ENCODE measurements at regions not wholly inside any gene's neighbourhood (a gene's known extent, or its start where the extent isn't known, plus 50 kb on each side); places are given as distances from the start of the nearest gene placed in this dataset.
A peak's percentile ranks its signal among the peaks of the same experiment; 100 is the strongest.

DNA sequence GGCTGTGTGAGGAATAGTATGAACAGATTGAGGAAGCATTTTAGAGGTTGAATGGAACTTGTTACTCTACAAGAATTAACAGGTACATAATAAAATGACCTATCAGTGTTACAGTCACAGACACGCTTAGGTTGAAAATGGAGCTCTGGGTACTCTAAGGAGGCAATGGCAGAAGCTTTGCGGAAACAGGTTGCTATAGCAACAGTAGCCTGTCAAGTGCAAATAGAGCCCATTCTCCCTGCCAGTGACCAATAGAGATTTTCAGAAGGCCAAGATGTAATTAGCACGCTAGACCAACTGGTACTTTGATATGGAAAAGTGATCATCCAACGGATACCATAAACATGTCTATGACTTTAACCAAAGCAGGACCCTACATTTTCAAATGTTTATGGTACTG, 148.5 kb upstream of the FREM2 start:
- Histone ChIP-seq H2AFZ (ENCODE audit: low read depth, low read length) (no peak overlapping the region), H3K79me2 (ENCODE audit: control insufficient read depth, insufficient read depth, low read length) (no peaks in the 10 kb centered on the region), H3K27me3 (ENCODE audit: control insufficient read depth in 2 of 2, insufficient read depth in 2 of 2, low read length in 2 of 2) (no peaks in the 10 kb centered on the region), H3K4me3 (no peak overlapping the region), H3K9ac (ENCODE audit: insufficient read depth in 1 of 2, low read depth in 2 of 2, low read length in 2 of 2) (no peak overlapping the region), H3K9me1 (ENCODE audit: control insufficient read depth, insufficient read depth, low read length) (no peaks in the 10 kb centered on the region), H4K20me1 (replicated peaks; ENCODE audit: control insufficient read depth, insufficient read depth, low read length) (no peaks in the 10 kb centered on the region), H3K4me2 (ENCODE audit: insufficient read depth, low read length) (no peak overlapping the region), H3K27ac (ENCODE audit: extremely low read depth, low read depth, low read length) (no peak overlapping the region), H3K9me3 (replicated peaks; ENCODE audit: control insufficient read depth, insufficient read depth, low read depth, low read length) (no peaks in the 10 kb centered on the region), H3K36me3 (ENCODE audit: control insufficient read depth, insufficient read depth, low read length) (no peaks in the 10 kb centered on the region), H3K4me1 (replicated peaks in 1 of 2; ENCODE audit: control insufficient read depth in 2 of 2, insufficient read depth in 2 of 2, low read length in 2 of 2) (no peaks in the 10 kb centered on the region)
- ATAC-seq (no peak), DNase-seq (ENCODE audit: extremely low read depth in 1 of 4, low spot score in 3 of 4) (no peak), FAIRE-seq (no peak)
- CTCF ChIA-PET (ENCODE audit: low intra/inter-chr PET ratio), result no interaction called here
- WGBS (ENCODE audit: insufficient coverage, low coverage, missing lambda C conversion rate), result 0% methylated on average over 4 of the region's 4 CpGs
- no TSS peak for BruUV-seq (replicated peaks)
- POLR2A ChIA-PET, result no interaction called here
- in situ Hi-C loops (cut with MboI), result no loop called here
- intact Hi-C loops (cut with micrococcal nuclease), result no loop called here
- TF ChIP-seq BHLHE40 (IDR thresholded peaks at IDR 0.05; ENCODE audit: low read length) (no peak), TGIF2 (CRISPR knock-in tag; IDR thresholded peaks at IDR 0.05) (no peak), RFX1 (IDR thresholded peaks at IDR 0.05) (peak; percentile 60), SAFB (IDR thresholded peaks at IDR 0.05; ENCODE audit: borderline replicate concordance, low read depth, low read length) (no peak)
- TF ChIP-seq, protein P1, sequence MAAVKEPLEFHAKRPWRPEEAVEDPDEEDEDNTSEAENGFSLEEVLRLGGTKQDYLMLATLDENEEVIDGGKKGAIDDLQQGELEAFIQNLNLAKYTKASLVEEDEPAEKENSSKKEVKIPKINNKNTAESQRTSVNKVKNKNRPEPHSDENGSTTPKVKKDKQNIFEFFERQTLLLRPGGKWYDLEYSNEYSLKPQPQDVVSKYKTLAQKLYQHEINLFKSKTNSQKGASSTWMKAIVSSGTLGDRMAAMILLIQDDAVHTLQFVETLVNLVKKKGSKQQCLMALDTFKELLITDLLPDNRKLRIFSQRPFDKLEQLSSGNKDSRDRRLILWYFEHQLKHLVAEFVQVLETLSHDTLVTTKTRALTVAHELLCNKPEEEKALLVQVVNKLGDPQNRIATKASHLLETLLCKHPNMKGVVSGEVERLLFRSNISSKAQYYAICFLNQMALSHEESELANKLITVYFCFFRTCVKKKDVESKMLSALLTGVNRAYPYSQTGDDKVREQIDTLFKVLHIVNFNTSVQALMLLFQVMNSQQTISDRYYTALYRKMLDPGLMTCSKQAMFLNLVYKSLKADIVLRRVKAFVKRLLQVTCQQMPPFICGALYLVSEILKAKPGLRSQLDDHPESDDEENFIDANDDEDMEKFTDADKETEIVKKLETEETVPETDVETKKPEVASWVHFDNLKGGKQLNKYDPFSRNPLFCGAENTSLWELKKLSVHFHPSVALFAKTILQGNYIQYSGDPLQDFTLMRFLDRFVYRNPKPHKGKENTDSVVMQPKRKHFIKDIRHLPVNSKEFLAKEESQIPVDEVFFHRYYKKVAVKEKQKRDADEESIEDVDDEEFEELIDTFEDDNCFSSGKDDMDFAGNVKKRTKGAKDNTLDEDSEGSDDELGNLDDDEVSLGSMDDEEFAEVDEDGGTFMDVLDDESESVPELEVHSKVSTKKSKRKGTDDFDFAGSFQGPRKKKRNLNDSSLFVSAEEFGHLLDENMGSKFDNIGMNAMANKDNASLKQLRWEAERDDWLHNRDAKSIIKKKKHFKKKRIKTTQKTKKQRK (IDR thresholded peaks at IDR 0.05; ENCODE audit: borderline replicate concordance, low read depth, low read length), result no peak
